Ectodermal cell (in vitro differentiated cells): ENCODE measurements at regions not wholly inside any gene's neighbourhood (a gene's known extent, or its start where the extent isn't known, plus 50 kb on each side); places are given as distances from the start of the nearest gene placed in this dataset.
"Not testable (repeated sequence)": the region's sequence is repeated elsewhere in the genome, so short reads cannot be mapped to it uniquely, and the experiment has no call there.

Experiments
- H3K27ac ChIP-seq: 2 replicates; pipeline ENCODE4 v1.7.0; 2013; ENCODE audit warnings: mild to moderate bottlenecking, low read depth, low read length; ENCODE audit not compliant: insufficient read depth, poor library complexity, severe bottlenecking
- H3K27me3 ChIP-seq: 2 replicates; pipeline ENCODE4 v1.7.0; 2013; ENCODE audit warnings: mild to moderate bottlenecking, low read length; ENCODE audit not compliant: insufficient read depth, control insufficient read depth, poor library complexity, severe bottlenecking
- H3K36me3 ChIP-seq: one replicate; pipeline ENCODE4 v1.7.0; 2013; ENCODE audit warnings: low read length; ENCODE audit not compliant: control insufficient read depth, insufficient read depth
- H3K4me1 ChIP-seq: one replicate; pipeline ENCODE4 v1.7.0; 2013; ENCODE audit warnings: low read length; ENCODE audit not compliant: control insufficient read depth, insufficient read depth
- H3K4me3 ChIP-seq: 2 replicates; pipeline ENCODE4 v1.7.0; 2013; ENCODE audit warnings: low read depth, low read length, control low read depth; ENCODE audit not compliant: insufficient read depth
- H3K9me3 ChIP-seq: 2 replicates; pipeline ENCODE4 v1.7.0; 2013; ENCODE audit warnings: mild to moderate bottlenecking, low read length, moderate library complexity; ENCODE audit not compliant: control insufficient read depth
- whole genome bisulfite sequencing, 2 experiments: methylation state at CpG; one replicate each; pipeline ENCODE4 v1.1.7; 2013; ENCODE audit warnings: missing lambda C conversion rate in 2 of 2; 5-methylcytosine and 5-hydroxymethylcytosine counted together

- Histone ChIP-seq H3K4me1 (no peaks in the 10 kb centered on the region), H3K27me3 (no peaks in the 10 kb centered on the region), H3K27ac (no peak overlapping the region), H3K36me3 (no peaks in the 10 kb centered on the region), H3K4me3 (no peak overlapping the region), H3K9me3 (no peaks in the 10 kb centered on the region)
- WGBS, 2 experiments = 96 to 97% methylated on average over 6 of the region's 6 CpGs
These were observed 184.0 kb upstream of the TBL1X start for GRCh38 chrX:9280831-9281230.

GRCh38 chrX:9282325-9282724, 182.5 kb upstream of the TBL1X start:
- Histone ChIP-seq H3K27me3 (no peaks in the 10 kb centered on the region), H3K4me1 (no peaks in the 10 kb centered on the region)

GRCh38 chrX:9285342-9285771, 179.5 kb upstream of the TBL1X start:
- H3K27ac ChIP-seq = no peak overlapping the region
- 90 to 92% methylated on average over 5 to 7 of the region's 7 CpGs for WGBS, 2 experiments
- no peak overlapping the region for H3K4me3 ChIP-seq
- no peaks in the 10 kb centered on the region for H3K9me3 ChIP-seq
- H3K27me3 ChIP-seq = no peaks in the 10 kb centered on the region
- no peaks in the 10 kb centered on the region for H3K36me3 ChIP-seq
- H3K4me1 ChIP-seq = no peaks in the 10 kb centered on the region

More at GRCh38 chrX:9282325-9282724, 182.5 kb upstream of the TBL1X start:
- H3K36me3 ChIP-seq = no peaks in the 10 kb centered on the region
- H3K9me3 ChIP-seq = no peaks in the 10 kb centered on the region
- no peak overlapping the region for H3K27ac ChIP-seq
- WGBS, 2 experiments = 95% methylated on average over 2 of the region's 2 CpGs
- no peak overlapping the region for H3K4me3 ChIP-seq

GRCh38 chrX:9286234-9286633, 178.6 kb upstream of the TBL1X start:
- 95 to 100% methylated on average over 2 of the region's 3 CpGs for WGBS, 2 experiments
- Histone ChIP-seq H3K27me3 (no peaks in the 10 kb centered on the region), H3K4me1 (no peaks in the 10 kb centered on the region), H3K4me3 (no peak overlapping the region), H3K36me3 (no peaks in the 10 kb centered on the region), H3K27ac (no peak overlapping the region), H3K9me3 (no peaks in the 10 kb centered on the region)

GRCh38 chrX:9291629-9292028, 173.2 kb upstream of the TBL1X start:
- Histone ChIP-seq H3K27ac (no peak overlapping the region), H3K27me3 (peaks cover 14% of the 10 kb centered on the region), H3K4me3 (no peak overlapping the region), H3K4me1 (no peaks in the 10 kb centered on the region), H3K36me3 (no peaks in the 10 kb centered on the region), H3K9me3 (no peaks in the 10 kb centered on the region)
- WGBS, 2 experiments = 2 to 3% methylated on average over 22 of the region's 22 CpGs

GRCh38 chrX:9293051-9293496, 171.8 kb upstream of the TBL1X start:
- no peaks in the 10 kb centered on the region for H3K9me3 ChIP-seq
- WGBS, 2 experiments = 0 to 1% methylated on average over 18 of the region's 18 CpGs
- no peaks in the 10 kb centered on the region for H3K4me1 ChIP-seq
- H3K36me3 ChIP-seq = no peaks in the 10 kb centered on the region
- peaks cover 14% of the 10 kb centered on the region for H3K27me3 ChIP-seq
- H3K27ac ChIP-seq = no peak overlapping the region
- no peak overlapping the region for H3K4me3 ChIP-seq

- 70 to 82% methylated on average over 6 of the region's 6 CpGs for WGBS, 2 experiments
- no peak overlapping the region for H3K27ac ChIP-seq
- no peak overlapping the region for H3K4me3 ChIP-seq
These were observed 171.0 kb upstream of the TBL1X start for GRCh38 chrX:9293903-9294302.

GRCh38 chrX:9295551-9295950, 169.3 kb upstream of the TBL1X start:
- 92 to 96% methylated on average over 5 of the region's 5 CpGs for WGBS, 2 experiments
- H3K27me3 ChIP-seq = peaks cover 14% of the 10 kb centered on the region
- no peak overlapping the region for H3K4me3 ChIP-seq
- no peaks in the 10 kb centered on the region for H3K9me3 ChIP-seq
- no peaks in the 10 kb centered on the region for H3K36me3 ChIP-seq
- no peaks in the 10 kb centered on the region for H3K4me1 ChIP-seq
- H3K27ac ChIP-seq = no peak overlapping the region

More at GRCh38 chrX:9293903-9294302, 171.0 kb upstream of the TBL1X start:
- H3K9me3 ChIP-seq = no peaks in the 10 kb centered on the region
- no peaks in the 10 kb centered on the region for H3K4me1 ChIP-seq
- H3K36me3 ChIP-seq = no peaks in the 10 kb centered on the region
- peaks cover 14% of the 10 kb centered on the region for H3K27me3 ChIP-seq

- Histone ChIP-seq H3K27me3 (peaks cover 10% of the 10 kb centered on the region), H3K4me1 (no peaks in the 10 kb centered on the region), H3K4me3 (no peak overlapping the region), H3K27ac (no peak overlapping the region), H3K9me3 (no peaks in the 10 kb centered on the region), H3K36me3 (no peaks in the 10 kb centered on the region)
- WGBS, 2 experiments = 83 to 100% methylated on average over 1 of the region's 1 CpG
These were observed 166.6 kb upstream of the TBL1X start for GRCh38 chrX:9298221-9298620.

GRCh38 chrX:9299681-9300080, 165.2 kb upstream of the TBL1X start:
- WGBS, 2 experiments = 83 to 94% methylated on average over 2 to 3 of the region's 3 CpGs
- not testable (repeated sequence) for H3K27ac ChIP-seq, H3K27me3 ChIP-seq, H3K36me3 ChIP-seq, H3K4me3 ChIP-seq, H3K9me3 ChIP-seq, H3K4me1 ChIP-seq

- Histone ChIP-seq H3K4me1 (no peaks in the 10 kb centered on the region), H3K4me3 (no peak overlapping the region), H3K9me3 (no peaks in the 10 kb centered on the region), H3K36me3 (no peaks in the 10 kb centered on the region), H3K27ac (no peak overlapping the region), H3K27me3 (no peaks in the 10 kb centered on the region)
- whole genome bisulfite sequencing, 2 experiments = 83 to 84% methylated on average over 2 of the region's 2 CpGs
These were observed 163.0 kb upstream of the TBL1X start for GRCh38 chrX:9301836-9302235.
